Common myeloid progenitor, CD34-positive (primary cell): ENCODE measurements at regions not wholly inside any gene's neighbourhood (a gene's known extent, or its start where the extent isn't known, plus 50 kb on each side); places are given as distances from the start of the nearest gene placed in this dataset.

ENCODE experiments used
- CTCF ChIA-PET: fragments of 350-600 bp; sonication (Branson Sonifier 250); formaldehyde crosslinking; loops from one replicate; lab custom pipeline; 2021; ENCODE audit warnings: antibody characterized with exemption; lab: Charles Lee
- POLR2A ChIA-PET: fragments of 350-600 bp; sonication (Branson Sonifier 250); formaldehyde crosslinking; loops from one replicate; lab custom pipeline; 2021; ENCODE audit warnings: antibody characterized with exemption; lab: Charles Lee
- DNase-seq, 3 donors: peaks; one replicate each; pipeline versions ENCODE4 v3.0.0 to v3.0.0-alpha.2; 2013
- H3K27ac ChIP-seq, 2 experiments: 1 replicate in 1 of 2; 2 replicates in 1 of 2; pipeline ENCODE4 v1.7.0; 2013; ENCODE audit warnings: inconsistent platforms in 2 of 2, low read length in 2 of 2, mild to moderate bottlenecking in 2 of 2, low read depth in 1 of 2, moderate library complexity in 1 of 2; ENCODE audit not compliant: severe bottlenecking in 2 of 2, insufficient read depth in 1 of 2, poor library complexity in 1 of 2
- H3K27me3 ChIP-seq, 5 experiments: replicated peaks in 2 of 5; 1 replicate in 3 of 5; 2 replicates in 2 of 5; pipeline versions ENCODE4 v1.6.1 to v1.7.0; 2013; ENCODE audit warnings: low read length in 4 of 5, mild to moderate bottlenecking in 2 of 5, moderate library complexity in 2 of 5, inconsistent platforms in 1 of 5; ENCODE audit not compliant: insufficient read depth in 5 of 5, control insufficient read depth in 4 of 5
- H3K36me3 ChIP-seq, 4 experiments: 1 replicate in 2 of 4; 2 replicates in 2 of 4; pipeline versions ENCODE4 v1.6.1 to v1.7.0; 2013; ENCODE audit warnings: low read length in 3 of 4, control low read depth in 1 of 4, mild to moderate bottlenecking in 1 of 4; ENCODE audit not compliant: control insufficient read depth in 4 of 4, insufficient read depth in 4 of 4
- H3K4me1 ChIP-seq, 4 experiments: 1 replicate in 3 of 4; 2 replicates in 1 of 4; pipeline versions ENCODE4 v1.6.1 to v1.7.1; 2013; ENCODE audit warnings: low read length in 3 of 4, mild to moderate bottlenecking in 3 of 4, control low read depth in 1 of 4, inconsistent platforms in 1 of 4, moderate library complexity in 1 of 4; ENCODE audit not compliant: control insufficient read depth in 4 of 4, insufficient read depth in 4 of 4; ENCODE audit errors: control extremely low read depth in 1 of 4
- H3K4me3 ChIP-seq, 7 experiments: 1 replicate in 4 of 7; 2 replicates in 3 of 7; pipeline versions ENCODE4 v1.5.1 to v1.7.0; 2013; ENCODE audit warnings: mild to moderate bottlenecking in 7 of 7, low read length in 6 of 7, moderate library complexity in 6 of 7, inconsistent platforms in 2 of 7, low read depth in 2 of 7, control low read depth in 1 of 7; ENCODE audit not compliant: insufficient read depth in 4 of 7, control insufficient read depth in 1 of 7; ENCODE audit errors: extremely low read depth in 1 of 7
- H3K9me3 ChIP-seq, 5 experiments: 1 replicate in 4 of 5; 2 replicates in 1 of 5; pipeline versions ENCODE4 v1.6.1 to v1.7.1; 2013; ENCODE audit warnings: low read length in 4 of 5, mild to moderate bottlenecking in 2 of 5, inconsistent platforms in 1 of 5, low read depth in 1 of 5, moderate library complexity in 1 of 5; ENCODE audit not compliant: control insufficient read depth in 4 of 5, insufficient read depth in 2 of 5; ENCODE audit errors: control extremely low read depth in 1 of 5
- WGBS: methylation state at CpG from one replicate; pipeline ENCODE4 v1.1.5; 2013; ENCODE audit not compliant: insufficient coverage; 5-methylcytosine and 5-hydroxymethylcytosine counted together

DNA sequence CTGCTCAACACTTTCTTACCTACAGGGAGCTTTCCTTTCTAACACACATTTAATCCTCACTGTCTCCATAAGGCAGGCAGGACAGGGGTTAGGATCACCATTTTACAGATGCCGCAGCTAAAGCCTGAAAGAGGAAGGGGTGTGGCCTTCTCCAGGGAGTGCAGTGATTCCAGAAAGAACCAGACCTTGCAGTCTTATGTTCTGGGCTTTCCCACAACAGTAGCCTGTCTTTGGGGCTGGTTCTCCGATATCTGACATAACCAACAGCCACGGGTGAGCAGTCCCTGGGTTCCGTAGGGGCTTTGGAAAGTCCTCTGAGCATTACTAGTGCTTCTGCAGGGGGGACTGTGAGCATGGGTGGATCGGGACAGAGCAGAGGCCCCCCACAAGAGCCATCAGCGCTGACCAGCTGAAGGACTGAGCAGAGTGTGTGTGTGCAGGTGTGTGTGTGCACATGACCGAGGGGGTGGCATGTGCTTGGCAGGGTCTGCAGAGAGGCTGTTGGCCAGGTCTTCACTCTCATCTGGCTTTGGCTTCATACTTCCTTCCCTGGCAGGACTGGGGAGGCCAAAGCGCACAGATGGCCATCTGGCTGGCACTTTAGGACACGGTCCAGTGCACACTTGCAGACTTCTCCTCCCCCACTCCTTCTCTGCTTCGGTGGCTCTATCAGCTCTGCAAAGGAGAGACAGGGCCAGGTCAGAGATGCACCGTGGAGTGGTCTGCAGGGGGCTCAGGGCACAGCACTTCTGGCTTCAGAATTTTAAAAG lies 400.3 kb downstream of the RPS24 start:
- H3K27ac ChIP-seq: no peak overlapping the region
- 90% methylated on average over 6 of the region's 11 CpGs for WGBS
- H3K27me3 ChIP-seq: peaks cover 0 to 5% (median 0%) of the 10 kb centered on the region in 5 experiments
- ChIA-PET CTCF (no interaction called here), POLR2A (no interaction called here)
- DNase-seq: no peak
- peaks cover 0 to 5% (median 2%) of the 10 kb centered on the region in 5 experiments for H3K9me3 ChIP-seq
- H3K4me3 ChIP-seq: no peak overlapping the region
- H3K36me3 ChIP-seq: no peaks in the 10 kb centered on the region
- peaks cover 0 to 11% (median 4%) of the 10 kb centered on the region in 4 experiments for H3K4me1 ChIP-seq

DNA sequence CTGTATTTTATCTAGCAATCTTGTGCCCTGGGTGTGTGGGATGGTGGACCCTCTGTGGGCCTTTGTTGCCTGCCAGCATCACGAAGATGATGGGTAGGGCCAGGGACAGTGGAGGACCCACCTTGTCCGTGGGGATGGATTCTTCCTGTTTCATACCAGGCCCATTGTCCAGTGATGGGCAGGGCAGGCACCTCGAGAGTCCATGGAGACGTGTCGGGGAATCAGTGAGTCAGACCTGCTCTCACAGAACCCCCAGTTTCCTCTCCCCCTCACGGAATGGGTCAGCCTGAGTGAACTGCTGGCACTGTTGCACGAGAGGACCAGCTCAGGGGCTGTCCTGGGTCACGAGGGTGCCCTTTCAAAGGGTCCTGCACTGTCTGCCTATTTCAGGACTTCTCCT lies 401.2 kb downstream of the RPS24 start:
- 98% methylated on average over 8 of the region's 8 CpGs for WGBS
- no peak for DNase-seq
- H3K27ac ChIP-seq: no peak overlapping the region
- peaks cover 0 to 11% (median 4%) of the 10 kb centered on the region in 4 experiments for H3K4me1 ChIP-seq
- ChIA-PET CTCF (interaction anchor here (0.9 kb wide), 1 partner anchor 23 kb away, joined by 3 read pairs; no protein-coding TSS in a partner anchor), POLR2A (no interaction called here)
- H3K36me3 ChIP-seq: no peaks in the 10 kb centered on the region
- H3K9me3 ChIP-seq: peaks cover 0 to 2% (median 0%) of the 10 kb centered on the region in 5 experiments
- H3K4me3 ChIP-seq: no peak overlapping the region
- peaks cover 0 to 5% (median 0%) of the 10 kb centered on the region in 5 experiments for H3K27me3 ChIP-seq

DNA sequence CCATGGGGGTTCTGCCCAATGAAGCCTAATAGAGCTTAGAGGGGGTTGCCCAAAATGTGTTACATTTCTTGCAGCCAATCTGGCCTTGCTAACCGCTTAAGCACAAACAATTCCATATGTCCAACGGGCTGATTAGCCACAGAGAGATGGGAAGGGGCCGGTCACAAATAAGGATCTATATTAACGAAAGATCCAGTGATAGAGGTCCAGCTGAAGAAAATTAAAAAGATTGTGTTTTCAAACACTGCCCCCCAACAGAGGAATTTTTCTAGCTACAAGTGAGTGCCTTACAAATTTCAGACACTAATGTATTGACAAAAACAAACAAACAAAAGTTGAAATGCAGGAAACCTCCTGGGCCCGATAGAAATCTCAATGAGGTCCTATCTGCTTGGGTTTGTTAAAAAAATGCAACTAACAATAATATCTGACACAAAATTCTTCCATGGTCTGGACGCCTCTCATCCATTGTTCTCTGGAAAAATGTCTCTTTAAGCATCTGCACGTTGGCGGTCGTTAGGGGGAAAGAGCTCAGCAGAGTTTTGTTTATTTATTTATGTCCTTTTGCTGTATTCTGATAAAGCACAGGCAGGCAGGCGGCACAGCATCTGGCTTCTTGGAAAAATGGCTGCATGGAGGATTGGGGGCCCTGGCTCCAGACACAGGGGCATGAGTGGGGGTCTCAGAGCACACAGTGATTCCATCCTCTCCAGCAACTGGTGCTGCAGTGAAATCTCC lies 402.0 kb downstream of the RPS24 start:
- ChIA-PET CTCF (interaction anchor here (0.9 kb wide), 1 partner anchor 24 kb away, joined by 3 read pairs; no protein-coding TSS in a partner anchor), POLR2A (no interaction called here)
- 97% methylated on average over 6 of the region's 10 CpGs for WGBS
- Histone ChIP-seq H3K27me3 (peaks cover 0 to 1% (median 0%) of the 10 kb centered on the region in 5 experiments), H3K4me1 (peaks cover 0 to 11% (median 4%) of the 10 kb centered on the region in 4 experiments), H3K9me3 (no peaks in the 10 kb centered on the region), H3K27ac (no peak overlapping the region), H3K36me3 (no peaks in the 10 kb centered on the region), H3K4me3 (no peak overlapping the region)
- DNase-seq: no peak

DNA sequence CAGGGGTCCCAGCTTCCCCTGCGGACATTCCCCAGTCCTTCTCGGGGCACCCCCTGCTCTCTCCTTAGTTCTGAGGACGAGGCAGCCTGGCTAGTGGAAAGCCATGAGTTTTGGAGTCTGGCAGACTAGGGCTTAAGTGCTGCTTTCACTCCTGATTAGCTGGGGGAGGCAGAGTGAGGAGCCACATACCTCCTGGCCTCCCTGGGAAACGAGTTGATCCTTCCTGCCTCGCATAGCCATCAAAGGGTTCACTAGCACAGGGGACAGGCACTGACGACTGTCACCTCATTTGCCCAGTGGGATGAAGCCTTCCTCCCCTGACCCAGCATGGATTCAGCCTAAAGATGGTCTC lies 402.5 kb downstream of the RPS24 start:
- Histone ChIP-seq H3K4me1 (peaks cover 0 to 11% (median 4%) of the 10 kb centered on the region in 4 experiments), H3K27ac (no peak overlapping the region), H3K36me3 (no peaks in the 10 kb centered on the region), H3K9me3 (no peaks in the 10 kb centered on the region), H3K27me3 (peaks cover 0 to 1% (median 0%) of the 10 kb centered on the region in 5 experiments), H3K4me3 (no peak overlapping the region)
- POLR2A ChIA-PET: no interaction called here
- no peak for DNase-seq
- CTCF ChIA-PET: no interaction called here
- 99% methylated on average over 6 of the region's 6 CpGs for WGBS

DNA sequence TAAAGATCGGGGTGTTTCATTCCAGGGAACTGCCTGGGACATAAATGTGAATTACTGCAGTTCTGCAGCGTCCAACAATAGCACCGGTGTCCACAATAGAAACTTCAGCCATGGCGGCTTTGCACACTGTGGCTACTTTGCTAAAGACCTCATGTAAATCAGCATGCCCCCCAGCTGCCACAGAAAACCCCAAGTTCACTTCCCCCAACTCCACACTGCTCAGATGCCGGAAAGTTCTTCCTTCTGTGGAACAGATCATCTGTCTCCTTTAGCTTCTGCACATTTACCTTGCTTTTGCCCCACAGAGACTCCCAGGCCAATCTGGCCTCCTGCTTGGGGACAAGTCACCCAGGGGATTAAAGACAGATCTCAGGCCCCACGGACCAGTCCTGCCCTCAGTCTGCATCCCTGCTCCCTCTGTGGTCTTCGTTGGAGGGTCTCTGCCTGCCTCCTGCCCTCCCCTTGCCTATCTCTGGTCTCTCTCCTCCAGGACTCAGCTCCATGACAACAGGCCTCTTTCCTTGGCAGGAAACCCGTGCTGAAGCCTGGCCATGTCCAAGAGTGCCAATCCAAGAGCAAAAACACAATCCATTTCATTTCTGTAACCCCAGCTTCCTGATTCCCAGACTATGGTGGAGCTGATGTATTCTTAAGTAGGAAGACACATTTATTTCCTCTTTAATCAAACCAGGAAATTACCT lies 403.2 kb downstream of the RPS24 start:
- Histone ChIP-seq H3K36me3 (no peaks in the 10 kb centered on the region), H3K27ac (no peak overlapping the region), H3K4me3 (no peak overlapping the region), H3K27me3 (peaks cover 0 to 1% (median 0%) of the 10 kb centered on the region in 5 experiments), H3K9me3 (no peaks in the 10 kb centered on the region), H3K4me1 (peaks cover 0 to 11% (median 4%) of the 10 kb centered on the region in 4 experiments)
- ChIA-PET CTCF (interaction anchor here (1.3 to 1.6 kb wide), 3 partner anchors 14 to 123 kb away, joined by 3 to 6 read pairs (median 3); no protein-coding TSS in a partner anchor), POLR2A (interaction anchor here (0.6 kb wide), 1 partner anchor 113 kb away, joined by 3 read pairs; no protein-coding TSS in a partner anchor)
- 93% methylated on average over 7 of the region's 8 CpGs for WGBS
- DNase-seq: no peak

DNA sequence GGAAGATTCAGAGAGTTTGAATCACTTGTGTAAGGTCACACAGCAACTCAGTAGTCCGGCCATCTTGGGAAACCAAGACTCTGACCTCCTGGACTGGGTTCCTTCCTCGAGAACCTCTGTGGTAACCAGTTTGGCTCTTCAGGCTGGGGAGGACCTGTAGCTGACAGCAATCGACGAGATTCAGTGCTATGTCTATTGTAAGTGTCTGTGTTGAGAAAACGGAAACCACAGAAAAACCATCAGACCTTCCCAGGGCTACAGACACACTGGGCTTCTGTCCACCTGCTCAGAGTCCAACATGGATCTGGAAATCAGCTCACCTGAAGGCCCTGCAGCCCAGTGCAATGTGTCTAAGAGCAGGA lies 403.7 kb downstream of the RPS24 start:
- Histone ChIP-seq H3K9me3 (no peaks in the 10 kb centered on the region), H3K27ac (no peak overlapping the region), H3K27me3 (peaks cover 0 to 1% (median 0%) of the 10 kb centered on the region in 5 experiments), H3K4me1 (peaks cover 0 to 11% (median 4%) of the 10 kb centered on the region in 4 experiments), H3K4me3 (no peak overlapping the region), H3K36me3 (no peaks in the 10 kb centered on the region)
- no peak for DNase-seq
- WGBS: 84% methylated on average over 3 of the region's 5 CpGs
- CTCF ChIA-PET: interaction anchor here (1.3 to 1.6 kb wide), 4 partner anchors 13 to 227 kb away, joined by 3 to 6 read pairs (median 3); no protein-coding TSS in a partner anchor
- POLR2A ChIA-PET: interaction anchor here (0.6 kb wide), 2 partner anchors 10 to 113 kb away, joined by 3 to 6 read pairs; no protein-coding TSS in a partner anchor
